GM23338 (cell line): ENCODE measurements at regions not wholly inside any gene's neighbourhood (a gene's known extent, or its start where the extent isn't known, plus 50 kb on each side); places are given as distances from the start of the nearest gene placed in this dataset.

ENCODE experiments used
- ATAC-seq: fragments of 200-7000 bp; cut with Tn5 transposase; 3 replicates; pipeline ENCODE4 v1.9.1; 2020
- DNase-seq: peaks from one replicate; pipeline ENCODE4 v3.0.0-alpha.2; 2015; ENCODE audit warnings: low spot score
- H2AFZ ChIP-seq: fragments of 200-600 bp; sonication (generic); 2 replicates; pipeline ENCODE4 v1.8.0; 2016; ENCODE audit warnings: antibody characterized with exemption, mild to moderate bottlenecking, moderate library complexity
- H3F3A ChIP-seq: fragments of 200-600 bp; sonication (generic); replicated peaks from 2 replicates; pipeline ENCODE4 v1.8.0; 2017; ENCODE audit warnings: antibody characterized with exemption, mixed run types, low read depth
- H3K27ac ChIP-seq: fragments of 200-600 bp; sonication (generic); 2 replicates; pipeline ENCODE4 v1.6.1; 2016; ENCODE audit warnings: low read depth
- H3K27me3 ChIP-seq: fragments of 200-600 bp; sonication (generic); 2 replicates; pipeline ENCODE4 v1.8.0; 2016; ENCODE audit warnings: mild to moderate bottlenecking, mixed run types, moderate library complexity; ENCODE audit not compliant: insufficient read depth
- H3K36me3 ChIP-seq: fragments of 200-600 bp; sonication (generic); 2 replicates; pipeline ENCODE4 v1.8.0; 2016; ENCODE audit warnings: mild to moderate bottlenecking; ENCODE audit not compliant: insufficient read depth
- H3K4me1 ChIP-seq: fragments of 200-600 bp; sonication (generic); 2 replicates; pipeline ENCODE4 v1.8.0; 2016; ENCODE audit warnings: mild to moderate bottlenecking, moderate library complexity; ENCODE audit not compliant: insufficient read depth
- H3K4me2 ChIP-seq: fragments of 200-600 bp; sonication (generic); 2 replicates; pipeline ENCODE4 v1.7.1; 2017; ENCODE audit warnings: mixed run types
- H3K4me3 ChIP-seq: fragments of 200-600 bp; sonication (generic); 2 replicates; pipeline ENCODE4 v1.6.1; 2016; ENCODE audit warnings: mixed run types
- H3K79me2 ChIP-seq: fragments of 200-600 bp; sonication (generic); replicated peaks from 2 replicates; pipeline ENCODE4 v1.8.0; 2017; ENCODE audit warnings: mild to moderate bottlenecking; ENCODE audit not compliant: insufficient read depth
- H3K9me2 ChIP-seq: fragments of 200-600 bp; sonication (generic); 2 replicates; pipeline ENCODE4 v1.8.0; 2017; ENCODE audit not compliant: insufficient read depth
- H4K20me1 ChIP-seq: fragments of 200-600 bp; sonication (generic); replicated peaks from 2 replicates; pipeline ENCODE4 v1.8.0; 2017; ENCODE audit warnings: mild to moderate bottlenecking; ENCODE audit not compliant: insufficient read depth
- H3K27ac Mint-ChIP-seq: 2 replicates; pipeline ENCODE4 v1.8.0; 2020; ENCODE audit warnings: inconsistent platforms, mild to moderate bottlenecking, moderate library complexity, mixed read lengths
- H3K27me3 Mint-ChIP-seq: 3 replicates; pipeline ENCODE4 v1.8.0; 2022; ENCODE audit warnings: low read depth, mild to moderate bottlenecking, moderate library complexity, mixed read lengths, inconsistent platforms; ENCODE audit not compliant: insufficient read depth, poor library complexity
- H3K36me3 Mint-ChIP-seq: 3 replicates; pipeline ENCODE4 v1.8.0; 2021; ENCODE audit warnings: low read depth, mild to moderate bottlenecking, inconsistent platforms, moderate library complexity, mixed read lengths
- H3K4me1 Mint-ChIP-seq: 3 replicates; pipeline ENCODE4 v1.8.0; 2020; ENCODE audit warnings: mild to moderate bottlenecking, inconsistent platforms, mixed read lengths
- H3K4me3 Mint-ChIP-seq: 3 replicates; pipeline ENCODE4 v1.8.0; 2021; ENCODE audit warnings: moderate library complexity, mild to moderate bottlenecking, inconsistent platforms, mixed read lengths
- H3K9me3 Mint-ChIP-seq: 3 replicates; pipeline ENCODE4 v1.8.0; 2020; ENCODE audit warnings: moderate library complexity, mild to moderate bottlenecking, inconsistent platforms, mixed read lengths
- CREB1 ChIP-seq: fragments of 250-450 bp; sonication (Bioruptor Pico); IDR thresholded peaks from 2 replicates; pipeline ENCODE4 v1.5.0; 2020; ENCODE audit warnings: low read depth, mild to moderate bottlenecking, moderate library complexity
- ETS1 ChIP-seq: IDR thresholded peaks from 2 replicates; pipeline ENCODE4 v1.6.1; 2016; ENCODE audit warnings: antibody characterized with exemption
- EZH2 ChIP-seq: fragments of 200-600 bp; sonication (generic); IDR thresholded peaks from one replicate; pipeline ENCODE4 v1.8.0; 2017; ENCODE audit warnings: antibody characterized with exemption, mild to moderate bottlenecking, low read depth; ENCODE audit not compliant: unreplicated experiment
- JUNB ChIP-seq: IDR thresholded peaks from one replicate; pipeline ENCODE4 v1.6.1; 2016; ENCODE audit warnings: antibody characterized with exemption; ENCODE audit not compliant: unreplicated experiment
- NANOG ChIP-seq: IDR thresholded peaks from 2 replicates; pipeline ENCODE4 v1.6.1; 2016; ENCODE audit warnings: antibody characterized with exemption, borderline replicate concordance
- STAT1 ChIP-seq: IDR thresholded peaks from one replicate; pipeline ENCODE4 v1.6.1; 2016; ENCODE audit warnings: antibody characterized with exemption; ENCODE audit not compliant: unreplicated experiment
- ZNF114 ChIP-seq: fragments of 250-450 bp; sonication (Bioruptor Pico); IDR thresholded peaks from 2 replicates; pipeline ENCODE4 v1.5.0; 2020; ENCODE audit warnings: mild to moderate bottlenecking, moderate library complexity
- TF ChIP-seq, protein P1 (sequence below): IDR thresholded peaks from one replicate; pipeline ENCODE4 v1.6.1; 2018; ENCODE audit warnings: antibody characterized with exemption; ENCODE audit not compliant: unreplicated experiment
- TF ChIP-seq, protein P2 (sequence below), 2 experiments: fragments of 200-600 bp in 1 of 2; sonication (generic) in 1 of 2; conservative IDR thresholded peaks; 2 replicates each; pipeline versions ENCODE4 v1.5.1 to v1.6.1; 2016 to 2017; ENCODE audit warnings: antibody characterized with exemption in 2 of 2, low read depth in 2 of 2, mild to moderate bottlenecking in 2 of 2, moderate library complexity in 1 of 2

GRCh38 chr18:1627494-1627893 lies 722.8 kb downstream of the ADCYAP1 start:
- no peaks in the 10 kb centered on the region for H3K9me2 ChIP-seq
- no peak overlapping the region for H3K27ac ChIP-seq
- no peaks in the 10 kb centered on the region; the same call in 1 of the 2 replicates for H4K20me1 ChIP-seq
- H3K4me1 ChIP-seq, result no peaks in the 10 kb centered on the region
- H3K9me3 Mint-ChIP-seq, result peaks cover 3% of the 10 kb centered on the region; the same call in 2 of the 3 replicates
- H3K36me3 Mint-ChIP-seq, result no peaks in the 10 kb centered on the region
- H3K4me2 ChIP-seq, result no peak overlapping the region
- no peak overlapping the region for H3K27ac Mint-ChIP-seq
- ATAC-seq (no peak), DNase-seq (no peak)
- TF ChIP-seq ETS1, result no peak
- no peak for TF ChIP-seq STAT1
- TF ChIP-seq NANOG, result no peak
- TF ChIP-seq, protein P1, sequence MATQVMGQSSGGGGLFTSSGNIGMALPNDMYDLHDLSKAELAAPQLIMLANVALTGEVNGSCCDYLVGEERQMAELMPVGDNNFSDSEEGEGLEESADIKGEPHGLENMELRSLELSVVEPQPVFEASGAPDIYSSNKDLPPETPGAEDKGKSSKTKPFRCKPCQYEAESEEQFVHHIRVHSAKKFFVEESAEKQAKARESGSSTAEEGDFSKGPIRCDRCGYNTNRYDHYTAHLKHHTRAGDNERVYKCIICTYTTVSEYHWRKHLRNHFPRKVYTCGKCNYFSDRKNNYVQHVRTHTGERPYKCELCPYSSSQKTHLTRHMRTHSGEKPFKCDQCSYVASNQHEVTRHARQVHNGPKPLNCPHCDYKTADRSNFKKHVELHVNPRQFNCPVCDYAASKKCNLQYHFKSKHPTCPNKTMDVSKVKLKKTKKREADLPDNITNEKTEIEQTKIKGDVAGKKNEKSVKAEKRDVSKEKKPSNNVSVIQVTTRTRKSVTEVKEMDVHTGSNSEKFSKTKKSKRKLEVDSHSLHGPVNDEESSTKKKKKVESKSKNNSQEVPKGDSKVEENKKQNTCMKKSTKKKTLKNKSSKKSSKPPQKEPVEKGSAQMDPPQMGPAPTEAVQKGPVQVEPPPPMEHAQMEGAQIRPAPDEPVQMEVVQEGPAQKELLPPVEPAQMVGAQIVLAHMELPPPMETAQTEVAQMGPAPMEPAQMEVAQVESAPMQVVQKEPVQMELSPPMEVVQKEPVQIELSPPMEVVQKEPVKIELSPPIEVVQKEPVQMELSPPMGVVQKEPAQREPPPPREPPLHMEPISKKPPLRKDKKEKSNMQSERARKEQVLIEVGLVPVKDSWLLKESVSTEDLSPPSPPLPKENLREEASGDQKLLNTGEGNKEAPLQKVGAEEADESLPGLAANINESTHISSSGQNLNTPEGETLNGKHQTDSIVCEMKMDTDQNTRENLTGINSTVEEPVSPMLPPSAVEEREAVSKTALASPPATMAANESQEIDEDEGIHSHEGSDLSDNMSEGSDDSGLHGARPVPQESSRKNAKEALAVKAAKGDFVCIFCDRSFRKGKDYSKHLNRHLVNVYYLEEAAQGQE, result no peak
- no peaks in the 10 kb centered on the region for H3K27me3 Mint-ChIP-seq
- H3K4me3 Mint-ChIP-seq, result no peak overlapping the region
- no peaks in the 10 kb centered on the region for H3K27me3 ChIP-seq
- H3F3A ChIP-seq, result no peaks in the 10 kb centered on the region
- no peaks in the 10 kb centered on the region for H3K36me3 ChIP-seq
- no peaks in the 10 kb centered on the region for H3K4me1 Mint-ChIP-seq
- no peaks in the 10 kb centered on the region for H3K79me2 ChIP-seq
- no peak overlapping the region for H3K4me3 ChIP-seq
- no peak overlapping the region for H2AFZ ChIP-seq

- Histone ChIP-seq H3K36me3 (no peaks in the 10 kb centered on the region), H3K27me3 (no peaks in the 10 kb centered on the region), H3K4me1 (no peaks in the 10 kb centered on the region), H3K27ac (no peak overlapping the region), H3K4me3 (no peak overlapping the region), H3K4me2 (no peak overlapping the region), H3K9me2 (no peaks in the 10 kb centered on the region), H3F3A (no peaks in the 10 kb centered on the region), H3K79me2 (no peaks in the 10 kb centered on the region), H4K20me1 (no peaks in the 10 kb centered on the region), H2AFZ (no peak overlapping the region)
- H3K27ac Mint-ChIP-seq, result no peak overlapping the region
- H3K4me3 Mint-ChIP-seq, result no peak overlapping the region
- H3K9me3 Mint-ChIP-seq, result peaks cover 6% of the 10 kb centered on the region; the same call in 1 of the 3 replicates
- H3K4me1 Mint-ChIP-seq, result no peaks in the 10 kb centered on the region
- no peaks in the 10 kb centered on the region for H3K36me3 Mint-ChIP-seq
- peaks cover 2% of the 10 kb centered on the region for H3K27me3 Mint-ChIP-seq
- no peak for ATAC-seq
- no peak for DNase-seq
- TF ChIP-seq, protein P2, sequence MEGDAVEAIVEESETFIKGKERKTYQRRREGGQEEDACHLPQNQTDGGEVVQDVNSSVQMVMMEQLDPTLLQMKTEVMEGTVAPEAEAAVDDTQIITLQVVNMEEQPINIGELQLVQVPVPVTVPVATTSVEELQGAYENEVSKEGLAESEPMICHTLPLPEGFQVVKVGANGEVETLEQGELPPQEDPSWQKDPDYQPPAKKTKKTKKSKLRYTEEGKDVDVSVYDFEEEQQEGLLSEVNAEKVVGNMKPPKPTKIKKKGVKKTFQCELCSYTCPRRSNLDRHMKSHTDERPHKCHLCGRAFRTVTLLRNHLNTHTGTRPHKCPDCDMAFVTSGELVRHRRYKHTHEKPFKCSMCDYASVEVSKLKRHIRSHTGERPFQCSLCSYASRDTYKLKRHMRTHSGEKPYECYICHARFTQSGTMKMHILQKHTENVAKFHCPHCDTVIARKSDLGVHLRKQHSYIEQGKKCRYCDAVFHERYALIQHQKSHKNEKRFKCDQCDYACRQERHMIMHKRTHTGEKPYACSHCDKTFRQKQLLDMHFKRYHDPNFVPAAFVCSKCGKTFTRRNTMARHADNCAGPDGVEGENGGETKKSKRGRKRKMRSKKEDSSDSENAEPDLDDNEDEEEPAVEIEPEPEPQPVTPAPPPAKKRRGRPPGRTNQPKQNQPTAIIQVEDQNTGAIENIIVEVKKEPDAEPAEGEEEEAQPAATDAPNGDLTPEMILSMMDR (conservative IDR thresholded peaks at IDR 0.05; ENCODE audit: low read depth in 2 of 2), result no peak
- TF ChIP-seq EZH2 (no peak), ETS1 (no peak), JUNB (no peak), NANOG (no peak), ZNF114 (no peak), CREB1 (CRISPR knock-in tag) (no peak)
These were observed 744.0 kb downstream of the ADCYAP1 start for GRCh38 chr18:1648712-1649111.
